GM12878 (cell line): ENCODE measurements at regions not wholly inside any gene's neighbourhood (a gene's known extent, or its start where the extent isn't known, plus 50 kb on each side); places are given as distances from the start of the nearest gene placed in this dataset.

Source experiments
- ATAC-seq: fragments of 200-7000 bp; cut with Tn5 transposase; 3 replicates; pipeline ENCODE4 v1.9.1; 2020; ENCODE audit warnings: mild to moderate bottlenecking, moderate library complexity
- BruUV-seq: library from RNA; stranded (reverse); fragments of 400-500 nt; replicated peaks from 2 replicates; lab custom pipeline; 2021; lab: Mats Ljungman, UMichigan
- CTCF ChIA-PET: fragments of 300-600 bp; sonication (Branson Sonifier 250); formaldehyde crosslinking; extraction: SDS; loops from one replicate; lab custom pipeline; 2021; ENCODE audit warnings: inconsistent platforms; lab: Yijun Ruan, JAX
- POLR2A ChIA-PET: fragments of 350-600 bp; formaldehyde crosslinking; extraction: SDS; loops from one replicate; lab custom pipeline; 2021; ENCODE audit warnings: inconsistent platforms; lab: Charles Lee
- RAD21 ChIA-PET: fragments of 300-600 bp; sonication (Branson Sonifier 250); formaldehyde crosslinking; loops from one replicate; lab custom pipeline; 2023; ENCODE audit warnings: antibody characterized with exemption; ENCODE audit not compliant: unreplicated experiment; lab: Charles Lee
- SMC1A ChIA-PET: fragments of 300-600 bp; sonication (Branson Sonifier 250); formaldehyde crosslinking; loops from one replicate; lab custom pipeline; 2023; ENCODE audit not compliant: unreplicated experiment, uncharacterized antibody; lab: Charles Lee
- DNase-seq: peaks from one replicate; pipeline ENCODE4 v3.0.0-alpha.2; 2011; ENCODE audit warnings: low read depth, low spot score
- FAIRE-seq: peaks from 3 replicates; lab custom pipeline; 2011; peaks lifted over from hg19 to GRCh38; lab: Jason Lieb, UNC
- H2AFZ ChIP-seq: 2 replicates; pipeline ENCODE4 v1.6.0; 2011; ENCODE audit warnings: low read depth, low read length, control low read depth; ENCODE audit not compliant: control insufficient read depth
- H3K27ac ChIP-seq: 2 replicates; pipeline ENCODE4 v1.5.1; 2011; ENCODE audit warnings: control low read depth; ENCODE audit not compliant: control insufficient read depth, insufficient read depth
- H3K27me3 ChIP-seq, 2 experiments: replicated peaks in 1 of 2; 2 replicates each; pipeline versions ENCODE4 v1.6.0 to v1.6.1; 2011; ENCODE audit warnings: low read length in 1 of 2; ENCODE audit not compliant: control insufficient read depth in 2 of 2, insufficient read depth in 2 of 2
- H3K36me3 ChIP-seq, 2 experiments: 2 replicates each; pipeline ENCODE4 v1.5.1; 2011; ENCODE audit warnings: low read length in 1 of 2; ENCODE audit not compliant: control insufficient read depth in 2 of 2, insufficient read depth in 2 of 2
- H3K4me1 ChIP-seq: 2 replicates; pipeline ENCODE4 v1.6.1; 2011; ENCODE audit warnings: mild to moderate bottlenecking, low read length, moderate library complexity, mixed read lengths; ENCODE audit not compliant: control insufficient read depth, insufficient read depth
- H3K4me2 ChIP-seq: 2 replicates; pipeline ENCODE4 v1.6.0; 2011; ENCODE audit warnings: control low read depth; ENCODE audit not compliant: control insufficient read depth, insufficient read depth
- H3K4me3 ChIP-seq: fragments of 200-600 bp; sonication (generic); 2 replicates; pipeline ENCODE4 v1.5.1; 2016
- H3K79me2 ChIP-seq: 2 replicates; pipeline ENCODE4 v1.6.0; 2011; ENCODE audit warnings: low read length; ENCODE audit not compliant: control insufficient read depth, insufficient read depth
- H3K9ac ChIP-seq: 2 replicates; pipeline ENCODE4 v1.8.0; 2011; ENCODE audit warnings: low read length, control low read depth, mixed read lengths; ENCODE audit not compliant: control insufficient read depth, insufficient read depth
- H3K9me3 ChIP-seq: replicated peaks from 3 replicates; pipeline ENCODE4 v1.5.1; 2011; ENCODE audit warnings: mild to moderate bottlenecking, low read length; ENCODE audit not compliant: control insufficient read depth, insufficient read depth
- H4K20me1 ChIP-seq: 2 replicates; pipeline ENCODE4 v1.6.0; 2011; ENCODE audit not compliant: control insufficient read depth, insufficient read depth
- BRCA1 ChIP-seq: IDR thresholded peaks from 2 replicates; pipeline ENCODE4 v1.6.1; 2011; ENCODE audit warnings: low read depth, low read length, improper control_type of control experiment
- ESRRA ChIP-seq: IDR thresholded peaks from 2 replicates; pipeline ENCODE4 v1.6.1; 2012; ENCODE audit warnings: mild to moderate bottlenecking, low read length, improper control_type of control experiment
- EZH2 ChIP-seq: IDR thresholded peaks from 2 replicates; pipeline ENCODE4 v1.6.1; 2012; ENCODE audit warnings: low read depth, mild to moderate bottlenecking, control low read depth, inconsistent platforms, low read length, borderline replicate concordance; ENCODE audit not compliant: control insufficient read depth
- IRF4 ChIP-seq: IDR thresholded peaks from 2 replicates; pipeline ENCODE4 v1.6.1; 2011; ENCODE audit warnings: low read depth, low read length
- KAT2A ChIP-seq: conservative IDR thresholded peaks from 2 replicates; pipeline ENCODE4 v1.6.1; 2011; ENCODE audit warnings: low read depth, low read length; ENCODE audit not compliant: control insufficient read depth
- MXI1 ChIP-seq: fragments of 150-350 bp; IDR thresholded peaks from 2 replicates; pipeline ENCODE4 v1.6.1; 2011; ENCODE audit warnings: low read depth, mild to moderate bottlenecking, inconsistent platforms, low read length, improper control_type of control experiment
- NFIC ChIP-seq: IDR thresholded peaks from 2 replicates; pipeline ENCODE4 v1.6.1; 2012; ENCODE audit warnings: low read depth, mild to moderate bottlenecking, inconsistent platforms, low read length, moderate library complexity
- NR2F1 ChIP-seq: fragments of 450-650 bp; conservative IDR thresholded peaks from 2 replicates; pipeline ENCODE4 v1.6.1; 2017; ENCODE audit warnings: mild to moderate bottlenecking
- RCOR1 ChIP-seq: conservative IDR thresholded peaks from 2 replicates; pipeline ENCODE4 v1.6.1; 2012; ENCODE audit warnings: low read depth, low read length, improper control_type of control experiment
- STAT3 ChIP-seq: IDR thresholded peaks from 2 replicates; pipeline ENCODE4 v1.6.1; 2011; ENCODE audit warnings: low read depth, low read length, improper control_type of control experiment
- SUPT20H ChIP-seq: IDR thresholded peaks from 2 replicates; pipeline ENCODE4 v1.6.1; 2011; ENCODE audit warnings: low read depth, mild to moderate bottlenecking, low read length, moderate library complexity, borderline replicate concordance; ENCODE audit not compliant: control insufficient read depth
- YBX1 ChIP-seq: fragments of 450-650 bp; IDR thresholded peaks from 2 replicates; pipeline ENCODE4 v1.6.1; 2016; ENCODE audit warnings: antibody characterized with exemption
- YY1 ChIP-seq: IDR thresholded peaks from 2 replicates; pipeline ENCODE4 v1.6.1; 2011; ENCODE audit warnings: low read depth, mild to moderate bottlenecking, low read length
- whole genome bisulfite sequencing: methylation state at CpG from one replicate; pipeline ENCODE4 v1.1.6; 2016; ENCODE audit warnings: low lambda C conversion rate; ENCODE audit not compliant: insufficient replicate concordance, insufficient coverage; ENCODE audit errors: missing lambda C conversion rate; 5-methylcytosine and 5-hydroxymethylcytosine counted together
- in situ Hi-C: fragments of 300-500 bp; cut with MboI; formaldehyde crosslinking; loops from 9 replicates; pipeline ENCODE4 v1.14.3; 2018; ENCODE audit warnings: mixed read lengths
- intact Hi-C: fragments of 100-400 bp; cut with micrococcal nuclease; formaldehyde crosslinking; loops from one replicate; pipeline ENCODE4 v1.14.2; 2022; ENCODE audit not compliant: unreplicated experiment
- TF ChIP-seq, protein P1 (sequence below): IDR thresholded peaks from 2 replicates; pipeline ENCODE4 v1.6.1; 2012; ENCODE audit warnings: low read depth, low read length, improper control_type of control experiment
- TF ChIP-seq, protein P2 (sequence below): IDR thresholded peaks from 2 replicates; pipeline ENCODE4 v1.6.1; 2012; ENCODE audit warnings: low read length, inconsistent platforms
- TF ChIP-seq, protein P3 (sequence below): IDR thresholded peaks from 2 replicates; pipeline ENCODE4 v1.6.1; 2011; ENCODE audit warnings: low read depth, low read length, improper control_type of control experiment, borderline replicate concordance
- TF ChIP-seq, protein P4 (sequence below): fragments of 450-650 bp; formaldehyde crosslinking; IDR thresholded peaks from 2 replicates; pipeline ENCODE4 v1.5.0; 2022; ENCODE audit warnings: mild to moderate bottlenecking, missing genetic modification characterization

DNA sequence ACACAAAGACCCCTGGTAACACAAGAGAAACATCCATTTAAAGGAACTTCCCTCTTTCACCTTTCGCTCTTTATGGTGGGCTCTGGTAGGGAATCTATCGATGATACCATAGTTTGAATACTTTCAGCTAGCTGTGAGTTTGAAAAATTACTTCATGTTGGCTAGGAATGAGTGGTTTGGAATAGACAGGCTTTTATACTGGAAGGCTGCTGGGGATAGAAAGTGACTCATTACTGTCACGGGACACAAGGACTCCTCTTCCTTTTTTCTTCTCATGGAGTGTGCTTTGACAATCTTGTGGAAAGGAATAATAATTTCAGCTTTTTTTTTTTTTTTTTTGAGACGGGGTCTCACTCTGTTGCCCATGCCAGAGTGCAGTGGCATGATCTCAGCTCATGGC, 76.9 kb downstream of the CYB561 start:
- H3K27me3 ChIP-seq = no peaks in the 10 kb centered on the region; a peak in 1 of 4 replicates
- POLR2A ChIA-PET = no interaction called here
- H3K9me3 ChIP-seq = no peaks in the 10 kb centered on the region
- H3K9ac ChIP-seq = no peak overlapping the region
- no peak for ATAC-seq
- no peaks in the 10 kb centered on the region for H3K79me2 ChIP-seq
- H3K4me1 ChIP-seq = no peaks in the 10 kb centered on the region
- RAD21 ChIA-PET = no interaction called here
- no peak for FAIRE-seq
- BruUV-seq = no TSS peak
- 22% methylated on average over 3 of the region's 4 CpGs for WGBS
- CTCF ChIA-PET = interaction anchor here (0.6 kb wide), 1 partner anchor 113 kb away, joined by 5 read pairs; no protein-coding TSS in a partner anchor
- no peaks in the 10 kb centered on the region for H3K36me3 ChIP-seq
- no peak overlapping the region for H3K27ac ChIP-seq
- no peak for DNase-seq
- H3K4me2 ChIP-seq = no peak overlapping the region
- H2AFZ ChIP-seq = no peak overlapping the region
- intact Hi-C loops = no loop called here
- TF ChIP-seq SUPT20H (no peak), NFIC (no peak), MXI1 (no peak), BRCA1 (no peak), NR2F1 (no peak), ESRRA (no peak), KAT2A (no peak), RCOR1 (no peak), IRF4 (no peak), EZH2 (no peak), YY1 (no peak), YBX1 (no peak), STAT3 (no peak)
- TF ChIP-seq, protein P1, sequence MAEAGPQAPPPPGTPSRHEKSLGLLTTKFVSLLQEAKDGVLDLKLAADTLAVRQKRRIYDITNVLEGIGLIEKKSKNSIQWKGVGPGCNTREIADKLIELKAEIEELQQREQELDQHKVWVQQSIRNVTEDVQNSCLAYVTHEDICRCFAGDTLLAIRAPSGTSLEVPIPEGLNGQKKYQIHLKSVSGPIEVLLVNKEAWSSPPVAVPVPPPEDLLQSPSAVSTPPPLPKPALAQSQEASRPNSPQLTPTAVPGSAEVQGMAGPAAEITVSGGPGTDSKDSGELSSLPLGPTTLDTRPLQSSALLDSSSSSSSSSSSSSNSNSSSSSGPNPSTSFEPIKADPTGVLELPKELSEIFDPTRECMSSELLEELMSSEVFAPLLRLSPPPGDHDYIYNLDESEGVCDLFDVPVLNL = no peak
- TF ChIP-seq, protein P2, sequence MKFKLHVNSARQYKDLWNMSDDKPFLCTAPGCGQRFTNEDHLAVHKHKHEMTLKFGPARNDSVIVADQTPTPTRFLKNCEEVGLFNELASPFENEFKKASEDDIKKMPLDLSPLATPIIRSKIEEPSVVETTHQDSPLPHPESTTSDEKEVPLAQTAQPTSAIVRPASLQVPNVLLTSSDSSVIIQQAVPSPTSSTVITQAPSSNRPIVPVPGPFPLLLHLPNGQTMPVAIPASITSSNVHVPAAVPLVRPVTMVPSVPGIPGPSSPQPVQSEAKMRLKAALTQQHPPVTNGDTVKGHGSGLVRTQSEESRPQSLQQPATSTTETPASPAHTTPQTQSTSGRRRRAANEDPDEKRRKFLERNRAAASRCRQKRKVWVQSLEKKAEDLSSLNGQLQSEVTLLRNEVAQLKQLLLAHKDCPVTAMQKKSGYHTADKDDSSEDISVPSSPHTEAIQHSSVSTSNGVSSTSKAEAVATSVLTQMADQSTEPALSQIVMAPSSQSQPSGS = no peak
- TF ChIP-seq, protein P3, sequence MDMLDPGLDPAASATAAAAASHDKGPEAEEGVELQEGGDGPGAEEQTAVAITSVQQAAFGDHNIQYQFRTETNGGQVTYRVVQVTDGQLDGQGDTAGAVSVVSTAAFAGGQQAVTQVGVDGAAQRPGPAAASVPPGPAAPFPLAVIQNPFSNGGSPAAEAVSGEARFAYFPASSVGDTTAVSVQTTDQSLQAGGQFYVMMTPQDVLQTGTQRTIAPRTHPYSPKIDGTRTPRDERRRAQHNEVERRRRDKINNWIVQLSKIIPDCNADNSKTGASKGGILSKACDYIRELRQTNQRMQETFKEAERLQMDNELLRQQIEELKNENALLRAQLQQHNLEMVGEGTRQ = no peak
- TF ChIP-seq, protein P4, sequence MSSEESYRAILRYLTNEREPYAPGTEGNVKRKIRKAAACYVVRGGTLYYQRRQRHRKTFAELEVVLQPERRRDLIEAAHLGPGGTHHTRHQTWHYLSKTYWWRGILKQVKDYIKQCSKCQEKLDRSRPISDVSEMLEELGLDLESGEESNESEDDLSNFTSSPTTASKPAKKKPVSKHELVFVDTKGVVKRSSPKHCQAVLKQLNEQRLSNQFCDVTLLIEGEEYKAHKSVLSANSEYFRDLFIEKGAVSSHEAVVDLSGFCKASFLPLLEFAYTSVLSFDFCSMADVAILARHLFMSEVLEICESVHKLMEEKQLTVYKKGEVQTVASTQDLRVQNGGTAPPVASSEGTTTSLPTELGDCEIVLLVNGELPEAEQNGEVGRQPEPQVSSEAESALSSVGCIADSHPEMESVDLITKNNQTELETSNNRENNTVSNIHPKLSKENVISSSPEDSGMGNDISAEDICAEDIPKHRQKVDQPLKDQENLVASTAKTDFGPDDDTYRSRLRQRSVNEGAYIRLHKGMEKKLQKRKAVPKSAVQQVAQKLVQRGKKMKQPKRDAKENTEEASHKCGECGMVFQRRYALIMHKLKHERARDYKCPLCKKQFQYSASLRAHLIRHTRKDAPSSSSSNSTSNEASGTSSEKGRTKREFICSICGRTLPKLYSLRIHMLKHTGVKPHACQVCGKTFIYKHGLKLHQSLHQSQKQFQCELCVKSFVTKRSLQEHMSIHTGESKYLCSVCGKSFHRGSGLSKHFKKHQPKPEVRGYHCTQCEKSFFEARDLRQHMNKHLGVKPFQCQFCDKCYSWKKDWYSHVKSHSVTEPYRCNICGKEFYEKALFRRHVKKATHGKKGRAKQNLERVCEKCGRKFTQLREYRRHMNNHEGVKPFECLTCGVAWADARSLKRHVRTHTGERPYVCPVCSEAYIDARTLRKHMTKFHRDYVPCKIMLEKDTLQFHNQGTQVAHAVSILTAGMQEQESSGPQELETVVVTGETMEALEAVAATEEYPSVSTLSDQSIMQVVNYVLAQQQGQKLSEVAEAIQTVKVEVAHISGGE (CRISPR knock-in tag) = no peak
- H4K20me1 ChIP-seq = no peaks in the 10 kb centered on the region; the same call in 1 of the 2 replicates
- H3K4me3 ChIP-seq = no peak overlapping the region
- in situ Hi-C loops = no loop called here
- SMC1A ChIA-PET = no interaction called here
